KMS-11 (cell line): ENCODE measurements at regions not wholly inside any gene's neighbourhood (a gene's known extent, or its start where the extent isn't known, plus 50 kb on each side); places are given as distances from the start of the nearest gene placed in this dataset.

Source experiments
- H2AFZ ChIP-seq: fragments of 200-600 bp; sonication (generic); 2 replicates; pipeline ENCODE4 v1.6.1; 2016; ENCODE audit warnings: antibody characterized with exemption, mixed run types, low read depth
- H3K27ac ChIP-seq: fragments of 200-600 bp; sonication (generic); 2 replicates; pipeline ENCODE4 v1.6.1; 2016; ENCODE audit warnings: mild to moderate bottlenecking, mixed run types
- H3K27me3 ChIP-seq: fragments of 200-600 bp; sonication (generic); 2 replicates; pipeline ENCODE4 v1.6.1; 2017; ENCODE audit warnings: mild to moderate bottlenecking, low read depth, mixed run types, moderate library complexity; ENCODE audit not compliant: insufficient read depth
- H3K36me3 ChIP-seq: fragments of 200-600 bp; sonication (generic); 2 replicates; pipeline ENCODE4 v1.6.1; 2017; ENCODE audit warnings: mild to moderate bottlenecking, mixed run types; ENCODE audit not compliant: insufficient read depth
- H3K4me1 ChIP-seq: fragments of 200-600 bp; sonication (generic); 2 replicates; pipeline ENCODE4 v1.6.1; 2016; ENCODE audit warnings: mild to moderate bottlenecking, low read depth, mixed run types; ENCODE audit not compliant: poor library complexity, severe bottlenecking
- H3K4me2 ChIP-seq: fragments of 200-600 bp; sonication (generic); 2 replicates; pipeline ENCODE4 v1.7.0; 2016; ENCODE audit warnings: mild to moderate bottlenecking, mixed run types
- H3K4me3 ChIP-seq: fragments of 200-600 bp; sonication (generic); IDR thresholded peaks from 2 replicates; pipeline ENCODE4 v1.6.1; 2017; ENCODE audit warnings: low read depth, low read length, mixed read lengths; ENCODE audit not compliant: insufficient read depth
- H3K79me2 ChIP-seq: fragments of 200-600 bp; sonication (generic); 2 replicates; pipeline ENCODE4 v1.6.1; 2016; ENCODE audit warnings: low read depth, mixed run types; ENCODE audit not compliant: insufficient read depth
- H3K9ac ChIP-seq: fragments of 200-600 bp; sonication (generic); 2 replicates; pipeline ENCODE4 v1.6.1; 2016; ENCODE audit warnings: mild to moderate bottlenecking, mixed run types
- H4K20me1 ChIP-seq: fragments of 200-600 bp; sonication (generic); 2 replicates; pipeline ENCODE4 v1.6.1; 2016; ENCODE audit warnings: mild to moderate bottlenecking, mixed run types; ENCODE audit not compliant: insufficient read depth
- CTCF ChIP-seq: fragments of 200-600 bp; sonication (generic); conservative IDR thresholded peaks from 2 replicates; pipeline ENCODE4 v1.6.1; 2017; ENCODE audit warnings: low read depth, mild to moderate bottlenecking, antibody characterized with exemption, low read length, moderate library complexity, mixed read lengths

- Histone ChIP-seq H3K79me2 (no peaks in the 10 kb centered on the region), H3K27me3 (no peaks in the 10 kb centered on the region), H3K4me3 (no peak overlapping the region), H3K4me1 (no peaks in the 10 kb centered on the region), H3K4me2 (no peak overlapping the region), H3K9ac (no peak overlapping the region), H3K27ac (no peak overlapping the region), H3K36me3 (no peaks in the 10 kb centered on the region), H2AFZ (no peak overlapping the region), H4K20me1 (no peaks in the 10 kb centered on the region)
- TF ChIP-seq CTCF = no peak
Measured at GRCh38 chr14:97377550-97377949, 580.4 kb downstream of the VRK1 start.

DNA sequence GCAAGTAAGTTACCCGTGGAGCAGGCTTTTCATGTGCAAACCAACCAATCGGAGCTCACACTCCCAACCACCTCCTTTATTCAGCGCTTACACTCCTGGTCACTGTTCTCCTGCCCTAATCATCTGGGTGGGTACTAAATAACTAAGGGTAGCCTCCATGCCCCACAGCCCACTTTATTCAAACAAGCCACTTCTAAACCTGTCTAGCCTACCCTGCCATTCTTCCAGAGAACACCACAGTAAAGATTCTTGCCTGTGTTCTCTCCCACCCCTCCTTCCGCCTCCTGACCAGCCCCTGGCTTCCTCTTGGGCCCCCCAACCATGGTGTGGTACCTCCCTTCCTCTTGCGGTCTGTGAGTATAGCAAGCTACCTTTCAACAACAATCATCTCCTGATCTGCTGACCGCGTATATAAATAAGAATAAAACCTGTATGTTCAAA, 581.9 kb downstream of the VRK1 start:
- no peak overlapping the region for H2AFZ ChIP-seq
- H3K36me3 ChIP-seq = no peaks in the 10 kb centered on the region
- H3K9ac ChIP-seq = no peak overlapping the region
- H3K79me2 ChIP-seq = no peaks in the 10 kb centered on the region
- H3K27me3 ChIP-seq = no peaks in the 10 kb centered on the region
- no peak overlapping the region for H3K27ac ChIP-seq
- no peak overlapping the region for H3K4me2 ChIP-seq
- no peak for TF ChIP-seq CTCF
- no peak overlapping the region for H3K4me3 ChIP-seq
- H3K4me1 ChIP-seq = no peaks in the 10 kb centered on the region
- no peaks in the 10 kb centered on the region for H4K20me1 ChIP-seq

DNA sequence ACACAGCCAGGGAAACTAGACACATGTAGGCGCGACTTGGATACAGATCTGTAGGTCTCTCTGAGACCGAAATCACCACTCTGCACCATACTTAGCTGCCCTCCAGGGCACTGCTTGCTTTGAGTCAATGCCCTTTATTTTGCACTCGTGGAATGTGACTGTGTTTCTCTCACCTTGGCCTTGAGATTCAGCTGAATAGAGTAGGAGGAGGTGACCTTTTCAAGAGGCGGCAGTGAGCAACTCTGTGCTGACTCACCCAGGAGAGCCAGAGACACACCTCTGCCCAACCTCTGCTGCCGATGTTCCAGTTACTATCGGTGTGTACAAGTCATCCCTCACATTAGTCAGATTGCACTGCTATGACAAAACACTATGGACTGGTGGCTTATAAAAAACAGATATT, 583.4 kb downstream of the VRK1 start:
- no peak for TF ChIP-seq CTCF
- no peak overlapping the region for H2AFZ ChIP-seq
- H3K4me3 ChIP-seq = no peak overlapping the region
- H3K27me3 ChIP-seq = no peaks in the 10 kb centered on the region
- no peak overlapping the region for H3K4me2 ChIP-seq
- no peak overlapping the region for H3K27ac ChIP-seq
- no peak overlapping the region for H3K9ac ChIP-seq
- no peaks in the 10 kb centered on the region for H3K4me1 ChIP-seq
- H3K79me2 ChIP-seq = no peaks in the 10 kb centered on the region
- H3K36me3 ChIP-seq = no peaks in the 10 kb centered on the region
- no peaks in the 10 kb centered on the region for H4K20me1 ChIP-seq

DNA sequence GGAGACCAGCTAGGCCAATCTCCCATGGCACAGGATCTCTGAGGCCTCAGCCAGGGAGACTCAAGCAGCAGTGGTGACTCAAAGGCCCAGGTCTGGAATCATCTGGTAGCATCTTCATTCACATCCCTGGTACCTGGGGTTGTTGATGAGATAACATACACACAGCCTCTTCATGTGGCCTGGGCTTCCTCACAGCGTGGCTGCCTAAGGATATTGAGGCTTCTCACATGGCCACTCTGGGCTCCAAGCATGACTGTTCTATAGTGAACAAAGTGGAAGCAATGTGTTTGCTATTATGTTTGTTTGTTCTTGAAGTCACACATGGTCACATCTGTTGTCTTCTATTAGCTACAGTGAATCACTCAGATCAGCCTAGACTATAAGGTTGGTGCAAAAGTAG, 584.1 kb downstream of the VRK1 start:
- H3K27me3 ChIP-seq = no peaks in the 10 kb centered on the region
- H4K20me1 ChIP-seq = no peaks in the 10 kb centered on the region
- H3K36me3 ChIP-seq = no peaks in the 10 kb centered on the region
- no peak overlapping the region for H3K4me3 ChIP-seq
- H3K27ac ChIP-seq = no peak overlapping the region
- H3K4me1 ChIP-seq = no peaks in the 10 kb centered on the region
- no peak overlapping the region for H3K9ac ChIP-seq
- H3K4me2 ChIP-seq = no peak overlapping the region
- H2AFZ ChIP-seq = no peak overlapping the region
- TF ChIP-seq CTCF = no peak
- no peaks in the 10 kb centered on the region for H3K79me2 ChIP-seq
